IPS-18a (cell line): ENCODE measurements at regions not wholly inside any gene's neighbourhood (a gene's known extent, or its start where the extent isn't known, plus 50 kb on each side); places are given as distances from the start of the nearest gene placed in this dataset.
A peak's percentile ranks its signal among the peaks of the same experiment; 100 is the strongest.

Source experiments
- H3K27ac ChIP-seq: one replicate; pipeline ENCODE4 v1.5.1; 2013; ENCODE audit warnings: low read length
- H3K27me3 ChIP-seq: one replicate; pipeline ENCODE4 v1.6.1; 2013; ENCODE audit warnings: mild to moderate bottlenecking, low read length; ENCODE audit not compliant: control insufficient read depth, insufficient read depth
- H3K36me3 ChIP-seq: one replicate; pipeline ENCODE4 v1.6.1; 2013; ENCODE audit warnings: low read depth, low read length; ENCODE audit not compliant: control insufficient read depth
- H3K4me1 ChIP-seq: one replicate; pipeline ENCODE4 v1.6.1; 2013; ENCODE audit warnings: low read depth, low read length; ENCODE audit not compliant: control insufficient read depth
- H3K4me3 ChIP-seq: one replicate; pipeline ENCODE4 v1.5.1; 2013; ENCODE audit warnings: low read length
- H3K9ac ChIP-seq: one replicate; pipeline ENCODE4 v1.6.1; 2013; ENCODE audit warnings: mild to moderate bottlenecking, low read length, moderate library complexity
- H3K9me3 ChIP-seq: one replicate; pipeline ENCODE4 v1.6.1; 2013; ENCODE audit warnings: low read depth, low read length; ENCODE audit not compliant: control insufficient read depth

DNA sequence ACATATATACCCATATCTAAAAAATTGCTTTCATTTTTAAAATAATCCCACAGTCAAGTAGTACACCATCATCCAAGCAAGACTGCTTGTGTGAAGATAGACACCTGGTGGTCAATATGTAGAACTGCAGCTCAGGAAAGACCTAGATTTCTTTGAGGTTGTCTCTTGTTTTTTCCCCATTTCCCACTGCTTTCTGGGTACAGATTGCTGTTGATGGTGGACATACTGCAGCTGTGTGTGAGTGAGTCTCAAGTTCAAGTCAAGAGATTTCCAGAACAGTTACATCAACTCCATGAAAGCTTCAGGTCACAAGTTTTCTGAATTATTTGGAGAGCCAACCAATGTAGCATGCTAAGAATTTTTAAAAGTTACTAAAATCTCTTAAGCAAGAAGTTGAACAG, 306.4 kb downstream of the DUSP10 start:
- Histone ChIP-seq H3K4me3 (no peak overlapping the region), H3K9ac (no peak overlapping the region), H3K27ac (no peak overlapping the region)

DNA sequence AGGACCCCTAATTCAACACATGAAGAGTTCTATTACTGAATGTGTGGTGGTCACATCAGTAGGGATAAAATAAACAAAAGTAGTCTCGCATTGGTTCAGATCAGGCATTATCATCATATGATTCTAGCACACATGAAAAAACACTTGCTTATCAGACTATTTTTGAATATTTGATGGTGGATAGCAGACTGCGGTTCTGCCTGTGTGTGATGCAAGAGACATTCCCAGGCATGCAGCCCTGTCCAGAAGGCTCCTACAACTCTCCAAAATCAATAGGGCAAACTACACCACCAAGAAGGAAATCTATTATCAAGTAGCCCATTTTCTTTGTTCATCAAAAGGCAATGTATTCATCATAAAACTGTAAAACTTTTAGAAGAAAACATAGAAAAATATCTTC, 304.7 kb downstream of the DUSP10 start:
- Histone ChIP-seq H3K36me3 (no peaks in the 10 kb centered on the region), H3K9ac (no peak overlapping the region), H3K9me3 (no peaks in the 10 kb centered on the region), H3K4me3 (no peak overlapping the region), H3K27ac (no peak overlapping the region), H3K27me3 (no peaks in the 10 kb centered on the region), H3K4me1 (peaks cover 12% of the 10 kb centered on the region)

More for the DNA sequence above, 306.4 kb downstream of the DUSP10 start:
- Histone ChIP-seq H3K4me1 (peaks cover 10% of the 10 kb centered on the region), H3K27me3 (no peaks in the 10 kb centered on the region), H3K9me3 (no peaks in the 10 kb centered on the region), H3K36me3 (no peaks in the 10 kb centered on the region)

DNA sequence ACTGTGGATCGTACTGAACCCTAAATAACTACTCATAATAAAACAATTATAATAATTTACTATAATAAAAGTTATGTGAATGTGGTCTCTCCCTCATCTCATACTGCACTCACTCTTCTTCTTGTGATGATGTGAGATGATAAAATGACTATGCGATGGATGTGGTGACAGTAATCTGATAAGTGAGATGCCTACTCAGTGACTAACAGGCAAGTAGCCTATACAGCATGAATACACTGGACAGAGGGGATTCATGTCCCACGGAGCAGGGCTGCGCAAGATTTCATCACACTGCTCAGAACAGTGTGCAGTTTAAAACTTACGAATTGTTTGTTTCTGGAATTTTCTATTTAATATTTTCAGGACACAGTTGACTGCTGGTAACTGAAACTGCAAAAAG, 304.0 kb downstream of the DUSP10 start:
- H3K9me3 ChIP-seq, result no peaks in the 10 kb centered on the region
- H3K4me1 ChIP-seq, result peaks cover 12% of the 10 kb centered on the region
- no peak overlapping the region for H3K27ac ChIP-seq
- H3K4me3 ChIP-seq, result no peak overlapping the region
- no peaks in the 10 kb centered on the region for H3K27me3 ChIP-seq
- H3K9ac ChIP-seq, result no peak overlapping the region
- no peaks in the 10 kb centered on the region for H3K36me3 ChIP-seq

DNA sequence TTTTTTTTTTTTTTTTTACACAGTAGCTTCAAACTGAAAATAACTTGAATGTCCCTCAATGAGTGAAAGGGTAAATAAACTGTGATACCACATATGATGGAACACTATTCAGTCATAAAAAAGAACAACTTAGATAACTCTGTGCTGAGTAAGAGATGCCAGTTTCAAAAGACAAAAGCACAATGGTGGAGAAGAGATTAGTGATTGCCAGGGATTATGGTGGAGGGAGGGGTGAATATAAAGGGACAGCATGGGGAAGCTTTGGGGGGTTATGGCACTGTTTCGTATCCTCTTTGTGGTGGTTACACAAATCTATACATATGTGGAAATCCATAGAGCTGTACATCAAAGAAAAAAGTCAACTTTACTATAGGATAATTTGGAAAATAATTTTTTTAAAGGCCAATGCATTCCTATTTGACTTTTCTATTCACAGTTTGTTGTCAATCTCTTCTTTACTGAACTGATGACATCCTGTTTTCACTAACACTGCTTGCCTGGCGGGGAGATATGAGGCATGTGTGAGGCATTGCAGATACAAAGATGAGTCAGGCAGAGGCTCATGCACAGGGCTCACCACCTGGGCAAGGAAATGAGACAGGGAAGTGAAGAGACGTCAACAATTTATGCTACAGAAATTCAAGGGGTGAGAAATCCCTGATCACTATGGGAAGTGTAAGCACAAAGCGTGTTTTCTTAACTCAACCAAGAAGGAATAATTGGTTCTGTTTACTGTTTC, 302.7 kb downstream of the DUSP10 start:
- no peak overlapping the region for H3K4me3 ChIP-seq
- H3K4me1 ChIP-seq, result peaks cover 12% of the 10 kb centered on the region
- H3K9me3 ChIP-seq, result no peaks in the 10 kb centered on the region
- H3K36me3 ChIP-seq, result no peaks in the 10 kb centered on the region
- H3K9ac ChIP-seq, result no peak overlapping the region
- H3K27ac ChIP-seq, result no peak overlapping the region
- H3K27me3 ChIP-seq, result no peaks in the 10 kb centered on the region

DNA sequence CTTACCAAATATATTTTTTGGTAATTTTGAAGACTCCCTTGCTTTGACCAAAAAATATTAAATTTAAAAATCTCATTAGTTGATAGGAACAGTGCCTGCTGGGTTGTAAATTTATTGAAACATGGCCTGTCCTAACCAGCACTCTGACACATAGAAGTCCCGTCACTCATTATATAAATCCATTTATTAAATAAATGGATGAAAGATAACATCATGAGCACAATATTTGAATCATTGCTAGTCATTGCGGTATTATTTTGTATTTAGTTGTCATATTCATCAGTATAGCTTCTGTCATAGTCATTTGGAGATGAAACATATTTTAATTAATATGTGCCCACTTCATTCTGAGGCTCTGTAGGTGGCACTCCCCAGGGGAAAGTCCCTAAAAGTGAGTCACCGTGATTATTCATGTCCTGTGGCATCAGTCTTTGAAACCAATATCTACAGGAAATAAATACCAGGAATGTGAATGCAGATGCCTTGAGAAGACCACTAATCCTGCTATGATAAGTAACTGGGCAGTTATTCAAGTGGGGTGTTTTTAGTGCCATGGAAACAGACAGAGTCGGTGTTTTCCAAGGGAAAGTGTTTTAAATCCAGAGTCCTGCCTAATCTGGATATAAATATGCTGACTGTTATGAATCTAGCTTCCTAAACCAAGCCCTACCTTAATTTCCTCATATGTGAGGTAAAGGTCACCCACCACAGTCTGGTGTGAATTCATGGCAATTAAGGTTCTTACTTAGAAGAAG, 302.0 kb downstream of the DUSP10 start:
- Histone ChIP-seq H3K4me3 (no peak overlapping the region), H3K9ac (no peak overlapping the region), H3K9me3 (no peaks in the 10 kb centered on the region), H3K36me3 (no peaks in the 10 kb centered on the region), H3K27ac (peak overlapping the region; percentile 6), H3K4me1 (peaks cover 12% of the 10 kb centered on the region), H3K27me3 (no peaks in the 10 kb centered on the region)

DNA sequence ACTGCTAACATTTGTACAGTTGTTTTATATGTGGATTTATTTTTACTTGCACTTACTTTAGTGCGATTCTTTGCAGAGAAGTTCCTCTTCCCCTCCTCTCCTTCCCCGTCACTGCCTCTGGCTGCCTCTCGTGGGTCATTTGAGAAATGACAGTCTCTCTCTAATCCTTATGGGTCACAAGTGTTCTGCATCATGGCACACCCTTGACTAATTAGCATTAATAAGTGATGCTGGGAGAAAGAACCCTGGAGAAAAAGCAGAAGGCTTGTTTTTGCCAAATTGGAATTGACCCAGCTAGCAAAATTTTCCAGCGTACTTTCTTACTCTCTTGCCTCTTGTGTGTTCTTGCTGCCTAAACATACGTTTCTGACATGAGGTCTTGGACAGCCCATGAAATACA, 301.2 kb downstream of the DUSP10 start:
- no peak overlapping the region for H3K9ac ChIP-seq
- no peak overlapping the region for H3K4me3 ChIP-seq
- H3K27me3 ChIP-seq, result no peaks in the 10 kb centered on the region
- peaks cover 12% of the 10 kb centered on the region for H3K4me1 ChIP-seq
- no peaks in the 10 kb centered on the region for H3K36me3 ChIP-seq
- peak overlapping the region; percentile 6 for H3K27ac ChIP-seq
- no peaks in the 10 kb centered on the region for H3K9me3 ChIP-seq

DNA sequence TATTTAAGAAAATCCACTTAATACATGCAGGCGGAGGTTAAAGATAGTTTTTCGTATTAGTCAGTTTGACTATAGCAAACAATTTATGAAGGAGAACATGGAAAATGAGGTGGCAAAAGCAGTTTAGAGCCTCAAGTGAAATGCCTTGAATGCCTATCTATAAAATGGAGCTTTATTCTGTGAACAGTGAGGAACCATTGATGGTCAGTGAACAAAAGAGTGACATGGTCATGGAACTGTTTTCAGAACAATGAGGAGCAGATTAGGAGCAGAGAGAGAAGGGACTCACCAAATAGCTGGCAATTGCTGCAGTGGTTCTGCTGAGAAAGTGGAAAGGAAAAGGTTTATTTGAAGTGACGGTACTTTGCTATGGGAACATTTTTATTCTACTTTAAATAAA, 299.8 kb downstream of the DUSP10 start:
- no peaks in the 10 kb centered on the region for H3K9me3 ChIP-seq
- no peaks in the 10 kb centered on the region for H3K36me3 ChIP-seq
- H3K4me1 ChIP-seq, result peaks cover 12% of the 10 kb centered on the region
- no peak overlapping the region for H3K27ac ChIP-seq
- H3K9ac ChIP-seq, result no peak overlapping the region
- no peak overlapping the region for H3K4me3 ChIP-seq
- H3K27me3 ChIP-seq, result no peaks in the 10 kb centered on the region

DNA sequence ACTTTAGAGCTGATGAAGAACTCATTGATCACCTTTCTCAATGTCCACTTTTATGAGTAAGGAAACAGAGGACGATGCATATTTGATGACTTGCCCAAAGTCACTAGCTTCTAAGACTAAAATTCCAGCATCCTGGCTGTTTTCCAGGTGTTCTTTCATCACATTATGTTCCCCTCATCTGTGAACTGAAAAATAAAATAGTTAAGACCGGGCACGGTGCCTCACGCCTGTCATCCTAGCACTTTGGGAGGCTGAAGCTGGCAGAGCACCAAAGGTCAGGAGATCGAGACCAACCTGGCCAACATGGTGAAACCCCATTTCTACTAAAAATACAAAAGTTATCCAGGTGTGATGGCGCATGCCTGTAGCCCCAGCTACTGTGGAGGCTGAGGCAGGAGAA, 297.5 kb downstream of the DUSP10 start:
- Histone ChIP-seq H3K27me3 (no peaks in the 10 kb centered on the region), H3K4me1 (peaks cover 12% of the 10 kb centered on the region), H3K9me3 (no peaks in the 10 kb centered on the region), H3K9ac (no peak overlapping the region), H3K36me3 (no peaks in the 10 kb centered on the region), H3K4me3 (no peak overlapping the region), H3K27ac (no peak overlapping the region)

DNA sequence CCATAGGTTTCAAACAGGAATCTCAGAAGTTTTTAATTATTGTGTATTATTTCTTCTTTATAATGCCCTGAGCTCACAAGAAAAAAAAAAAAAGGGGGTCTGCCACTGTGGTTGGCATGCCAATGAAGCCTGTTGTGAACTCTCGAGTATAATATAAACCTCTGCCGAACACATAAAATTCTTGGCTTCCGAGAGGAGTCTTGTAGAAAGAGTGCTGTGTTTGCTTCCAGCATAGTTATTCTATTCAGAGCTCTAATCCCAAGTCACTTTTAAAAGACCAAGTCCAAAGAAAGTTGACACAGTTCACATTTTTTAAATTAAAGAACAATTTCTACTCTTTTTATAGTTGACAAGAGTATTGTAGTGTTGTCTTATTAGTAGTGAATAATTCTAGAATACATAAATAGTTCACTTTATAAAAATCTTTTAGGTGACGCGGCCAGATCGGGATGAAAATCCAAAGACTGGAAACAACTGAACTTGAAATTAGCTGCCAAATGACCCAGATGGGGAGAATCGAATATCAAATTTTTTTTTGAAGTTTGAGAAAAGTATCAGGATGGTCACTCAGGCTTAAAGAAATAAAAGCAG, 293.2 kb downstream of the DUSP10 start:
- H3K27me3 ChIP-seq, result no peaks in the 10 kb centered on the region
- no peaks in the 10 kb centered on the region for H3K36me3 ChIP-seq
- H3K9me3 ChIP-seq, result no peaks in the 10 kb centered on the region
- H3K27ac ChIP-seq, result no peak overlapping the region
- no peaks in the 10 kb centered on the region for H3K4me1 ChIP-seq
- H3K4me3 ChIP-seq, result no peak overlapping the region
- H3K9ac ChIP-seq, result no peak overlapping the region

DNA sequence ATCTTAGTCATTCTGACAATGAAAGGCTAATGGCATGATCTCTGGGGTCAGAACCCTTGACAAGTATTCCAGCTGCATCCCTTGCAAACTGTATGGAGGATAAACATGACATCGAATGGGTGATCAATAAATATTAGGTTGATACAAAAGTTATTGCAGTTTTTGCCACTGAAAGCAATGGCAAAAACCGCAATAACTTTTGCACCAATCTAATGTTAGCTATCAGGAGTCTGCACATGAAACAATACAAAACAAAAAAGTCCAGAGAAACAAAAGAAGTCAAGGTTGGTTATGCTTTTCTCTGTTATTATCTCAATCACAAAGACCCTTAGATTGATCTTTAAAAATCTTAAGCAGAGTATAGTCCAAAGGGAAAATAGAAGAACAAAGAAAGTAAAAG, 292.7 kb downstream of the DUSP10 start:
- Histone ChIP-seq H3K9me3 (no peaks in the 10 kb centered on the region), H3K9ac (no peak overlapping the region), H3K4me1 (no peaks in the 10 kb centered on the region), H3K27ac (no peak overlapping the region), H3K4me3 (no peak overlapping the region), H3K36me3 (no peaks in the 10 kb centered on the region), H3K27me3 (no peaks in the 10 kb centered on the region)

DNA sequence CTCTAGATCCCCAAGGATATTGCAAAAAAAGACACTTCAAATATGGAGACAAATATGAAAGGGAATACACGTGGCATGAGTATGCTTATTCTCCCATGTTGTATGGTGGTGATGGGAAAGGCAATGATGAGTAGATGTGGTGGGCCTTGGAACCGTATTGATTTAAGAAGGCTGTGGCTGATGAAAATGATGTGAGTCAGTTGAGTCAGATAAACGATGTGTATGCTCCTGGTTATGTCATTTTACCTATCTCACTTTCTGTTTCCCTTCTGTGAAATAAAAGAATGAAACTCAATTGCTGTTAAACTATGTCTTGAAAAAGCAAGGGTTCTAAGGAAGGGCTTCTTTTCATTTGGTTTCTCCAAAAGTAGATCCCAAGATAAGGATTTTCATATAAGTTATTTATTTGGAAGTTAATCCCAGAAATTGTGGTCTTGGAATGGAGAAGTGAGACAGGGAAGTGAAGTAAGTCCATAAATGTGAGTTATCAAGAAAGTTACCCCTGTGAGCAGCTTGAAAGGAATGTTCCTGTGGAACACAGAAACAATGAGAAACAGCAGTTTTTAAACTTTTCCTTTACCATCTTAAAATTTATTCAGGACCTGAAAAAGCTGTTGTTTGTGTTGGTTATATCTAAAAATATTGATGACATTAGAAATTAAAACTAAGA, 292.0 kb downstream of the DUSP10 start:
- no peak overlapping the region for H3K27ac ChIP-seq

More for the DNA sequence above, 292.0 kb downstream of the DUSP10 start:
- H3K9ac ChIP-seq, result no peak overlapping the region
- H3K36me3 ChIP-seq, result no peaks in the 10 kb centered on the region
- H3K4me1 ChIP-seq, result peaks cover 4% of the 10 kb centered on the region
- H3K27me3 ChIP-seq, result no peaks in the 10 kb centered on the region
- no peaks in the 10 kb centered on the region for H3K9me3 ChIP-seq
- H3K4me3 ChIP-seq, result no peak overlapping the region
